ENCODE measurements at regions not wholly inside any gene's neighbourhood (a gene's known extent, or its start where the extent isn't known, plus 50 kb on each side); places are given as distances from the start of the nearest gene placed in this dataset.

DNA sequence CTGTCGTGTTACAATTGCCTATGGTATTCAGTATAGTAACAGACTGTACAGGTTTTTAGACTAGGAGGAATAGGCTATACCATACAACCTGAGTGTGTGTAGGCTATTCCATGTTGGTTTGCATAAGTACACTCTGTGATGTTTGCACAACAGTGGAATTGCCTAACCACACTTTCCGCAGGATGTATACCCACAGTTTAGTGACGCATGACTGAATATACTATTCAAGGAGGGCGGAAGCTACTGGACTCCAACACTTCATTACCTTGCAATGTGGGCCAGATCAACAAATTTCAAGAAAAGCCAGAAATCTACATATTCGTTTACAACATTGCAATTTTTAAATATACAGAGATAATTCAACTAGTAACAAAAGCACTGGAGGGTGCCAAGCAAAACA, 317.2 kb downstream of the PDGFC start:
- no peak for DNase-seq (ENCODE audit: low read depth in 2 of 2)

DNA sequence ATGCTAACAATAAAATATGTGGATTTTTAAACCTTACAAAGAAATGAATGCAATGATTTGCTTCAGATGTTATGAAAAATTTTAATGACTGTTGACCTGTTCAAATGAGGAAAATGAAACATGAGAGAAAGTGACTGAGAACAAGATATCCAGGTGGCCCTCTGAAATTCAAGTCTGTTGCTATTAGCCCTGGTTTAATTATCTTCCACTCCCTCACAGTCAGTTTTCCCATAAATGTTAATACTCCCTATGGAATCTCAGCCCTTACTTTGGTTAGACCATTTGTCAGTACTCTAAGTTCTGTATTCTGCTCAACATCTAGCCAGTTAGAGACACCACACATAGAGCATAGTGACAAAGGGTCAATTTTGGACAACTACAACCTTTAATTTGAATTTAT, 327.8 kb downstream of the PDGFC start:
- no peak for DNase-seq (ENCODE audit: low read depth in 2 of 2)

DNA sequence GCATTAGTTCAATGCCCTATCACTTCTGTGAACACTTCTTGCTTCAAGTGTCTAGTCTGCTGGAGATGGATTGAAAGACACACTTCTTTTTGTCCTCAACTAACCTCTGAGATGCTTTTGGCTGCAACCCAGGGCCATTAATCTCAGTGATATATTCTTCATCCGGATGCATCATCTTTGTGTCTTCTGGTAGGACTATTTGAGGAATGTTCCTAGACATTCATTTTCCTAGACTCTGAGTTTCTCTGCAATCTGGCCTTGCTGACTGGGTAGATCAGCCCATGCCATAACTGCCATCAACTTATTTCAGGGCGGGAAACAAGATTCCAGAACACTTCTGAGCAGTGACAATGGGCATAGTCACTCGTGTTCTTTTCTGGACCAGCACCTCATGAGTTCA, 329.4 kb downstream of the PDGFC start:
- DNase-seq (ENCODE audit: low read depth in 2 of 2), result no peak

DNA sequence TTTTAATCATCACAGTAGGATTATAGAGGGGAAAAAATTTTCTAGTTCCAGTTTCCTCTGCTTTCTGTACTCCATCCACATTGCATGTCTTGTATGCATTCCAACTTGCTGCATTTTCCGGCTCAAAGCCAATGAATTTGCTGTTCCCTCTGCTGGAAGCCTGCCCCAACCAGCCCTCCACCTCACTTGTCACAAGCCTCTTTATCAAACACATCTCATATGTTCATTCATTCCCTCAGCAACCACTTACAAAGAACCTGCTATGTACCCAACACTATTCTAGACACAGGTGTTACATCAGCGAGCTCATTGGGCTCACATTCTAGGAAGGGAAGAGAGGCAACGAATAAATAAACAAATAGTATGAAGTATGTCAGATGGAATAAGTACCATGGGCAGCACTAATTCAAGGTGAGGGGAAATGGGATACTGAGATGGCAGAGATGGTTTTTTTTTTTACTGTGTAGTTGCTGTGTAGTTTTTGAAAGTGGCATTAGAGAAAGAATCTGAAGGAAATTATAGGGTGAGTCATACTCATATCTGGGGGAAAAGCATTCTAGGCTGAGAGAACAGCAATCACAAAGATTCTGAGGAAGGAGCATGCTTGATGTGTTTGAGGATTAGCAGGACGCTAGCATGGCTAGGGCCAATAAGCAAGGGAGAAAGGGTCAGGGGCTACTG, 332.5 kb downstream of the PDGFC start:
- DNase-seq (ENCODE audit: low read depth in 2 of 2), result no peak

DNA sequence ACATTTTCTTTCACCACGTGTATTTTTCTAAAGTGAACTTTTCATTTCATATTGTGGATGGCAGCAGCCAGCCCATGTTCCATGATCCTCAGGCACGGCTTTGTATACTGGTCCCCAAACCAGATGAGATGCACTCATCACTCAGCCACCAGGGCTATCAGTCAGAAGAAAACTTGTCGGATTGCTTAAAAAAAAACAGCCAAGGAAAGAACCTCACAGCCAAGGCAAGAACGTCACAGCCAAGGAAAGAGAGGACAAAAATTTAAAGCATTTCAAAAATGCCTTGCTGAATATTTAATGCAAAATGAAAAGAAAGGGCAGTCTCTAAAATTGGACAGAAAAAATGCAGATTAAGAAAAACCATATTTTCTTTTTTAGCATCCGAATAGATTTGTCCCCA, 333.3 kb downstream of the PDGFC start:
- no peak for DNase-seq (ENCODE audit: low read depth in 2 of 2)

DNA sequence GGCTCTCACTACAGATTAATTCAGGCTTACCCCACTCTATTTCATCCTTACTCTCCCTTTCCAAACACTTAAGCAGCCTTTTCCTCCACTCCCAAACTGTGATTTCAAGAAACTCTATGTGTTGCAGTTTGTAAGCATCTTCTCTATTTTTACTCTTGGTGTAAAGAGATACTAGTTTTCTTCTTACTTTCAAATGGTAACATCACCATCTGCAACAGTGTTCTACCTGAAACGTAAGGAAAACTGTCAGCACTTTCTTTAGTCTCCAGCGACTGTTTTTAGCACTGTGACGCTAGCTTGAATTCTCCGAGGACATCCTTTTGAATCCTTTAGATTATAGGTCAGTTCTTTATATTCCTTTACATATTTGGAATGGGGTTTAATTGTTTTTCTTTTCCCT, 335.2 kb downstream of the PDGFC start:
- DNase-seq (ENCODE audit: low read depth in 2 of 2), result no peak

DNA sequence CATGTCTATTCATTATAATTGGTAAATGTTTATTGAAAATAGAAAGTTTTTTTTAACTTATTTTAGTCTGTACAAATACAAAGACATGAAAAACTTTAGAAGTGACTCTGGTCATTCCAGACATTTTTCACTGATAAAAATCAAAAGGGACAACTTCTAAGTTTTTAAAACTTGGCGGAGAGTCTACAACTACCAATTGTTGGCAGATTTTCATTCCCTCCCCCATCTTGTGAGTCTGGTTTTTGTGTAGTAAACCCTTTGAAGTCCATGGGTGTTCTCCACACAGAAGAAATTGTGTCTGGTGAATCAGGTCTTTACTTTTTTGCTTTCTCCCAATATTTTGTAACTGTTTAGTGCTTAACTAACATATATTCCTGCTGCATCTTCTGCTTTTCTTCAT, 336.5 kb downstream of the PDGFC start:
- no peak for DNase-seq (ENCODE audit: low read depth in 2 of 2)

DNA sequence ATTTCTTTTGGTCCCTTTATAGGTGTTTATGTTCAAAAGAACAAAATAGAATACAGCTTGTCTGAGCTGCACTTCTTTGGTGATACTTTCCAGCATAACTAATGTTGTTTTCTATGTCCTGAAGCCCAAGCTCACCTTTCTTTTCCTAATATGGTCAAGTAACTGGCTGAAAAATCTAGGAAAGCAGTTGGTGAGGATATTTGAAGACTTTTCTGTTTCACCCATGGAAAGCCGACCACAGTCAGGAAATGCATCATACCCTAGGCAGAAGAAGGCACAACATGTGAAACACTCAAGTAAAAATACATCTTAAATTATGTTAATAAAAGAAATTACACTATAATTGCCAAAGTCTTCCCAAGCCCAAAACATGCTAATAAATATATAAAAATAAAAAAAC, 337.0 kb downstream of the PDGFC start:
- no peak for DNase-seq (ENCODE audit: low read depth in 2 of 2)

DNA sequence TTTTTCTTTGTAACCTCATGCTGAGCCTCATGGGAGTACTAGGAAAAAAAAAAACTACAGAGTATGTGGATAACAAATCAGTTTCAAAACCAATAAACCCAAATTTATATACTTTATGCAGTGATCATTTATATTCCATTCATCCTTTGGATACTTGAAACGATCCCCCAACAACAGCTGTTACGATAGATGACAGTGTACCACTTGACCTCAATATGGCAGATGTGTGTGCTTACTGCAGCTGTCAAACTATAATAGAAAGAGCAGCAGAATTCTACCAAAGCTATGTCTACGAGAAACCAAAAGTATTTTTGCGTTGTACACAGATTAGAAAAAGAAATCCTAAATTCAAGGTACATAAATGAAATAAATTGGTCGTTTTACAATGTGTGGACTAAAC, 337.8 kb downstream of the PDGFC start:
- no peak for DNase-seq (ENCODE audit: low read depth in 2 of 2)

DNA sequence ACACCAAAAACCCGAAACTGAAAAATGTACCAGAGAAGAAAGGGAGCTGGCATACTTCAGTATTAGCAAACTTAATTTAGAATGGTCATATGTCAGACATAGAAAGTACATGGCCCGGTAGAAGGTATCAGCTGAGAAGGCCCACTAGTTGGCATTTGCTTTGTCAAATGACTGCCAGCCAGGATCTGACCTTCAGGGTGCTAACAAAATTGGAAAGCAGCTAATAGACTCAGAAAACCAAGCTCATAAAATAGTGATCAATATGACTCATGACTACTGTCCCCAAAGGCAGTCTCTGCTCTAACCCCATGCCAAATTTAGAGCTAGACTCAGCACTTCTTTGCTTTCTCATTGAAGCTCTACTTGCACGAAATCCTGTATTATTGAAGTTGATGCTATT, 342.7 kb downstream of the PDGFC start:
- no peak for DNase-seq (ENCODE audit: low read depth in 2 of 2)

DNA sequence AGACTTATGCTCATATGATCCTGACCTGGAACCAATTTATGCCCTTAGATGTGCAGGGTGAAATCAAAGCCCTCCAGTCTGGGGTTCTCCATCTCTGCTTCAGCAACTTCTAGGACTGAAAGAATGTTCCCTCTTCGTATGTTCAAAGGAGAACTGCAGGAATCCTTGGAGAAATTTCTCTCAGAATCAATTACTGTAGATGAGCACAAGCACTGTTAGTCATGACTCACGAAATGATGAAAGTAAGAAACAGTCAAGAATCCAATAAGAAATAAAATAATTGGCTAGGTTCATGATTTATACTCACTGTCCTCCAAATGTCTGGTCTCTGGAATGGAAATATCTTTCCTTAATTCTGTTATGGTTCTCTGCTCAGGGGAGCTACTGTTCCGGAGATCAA, 348.2 kb downstream of the PDGFC start:
- DNase-seq (ENCODE audit: low read depth in 2 of 2), result no peak

DNA sequence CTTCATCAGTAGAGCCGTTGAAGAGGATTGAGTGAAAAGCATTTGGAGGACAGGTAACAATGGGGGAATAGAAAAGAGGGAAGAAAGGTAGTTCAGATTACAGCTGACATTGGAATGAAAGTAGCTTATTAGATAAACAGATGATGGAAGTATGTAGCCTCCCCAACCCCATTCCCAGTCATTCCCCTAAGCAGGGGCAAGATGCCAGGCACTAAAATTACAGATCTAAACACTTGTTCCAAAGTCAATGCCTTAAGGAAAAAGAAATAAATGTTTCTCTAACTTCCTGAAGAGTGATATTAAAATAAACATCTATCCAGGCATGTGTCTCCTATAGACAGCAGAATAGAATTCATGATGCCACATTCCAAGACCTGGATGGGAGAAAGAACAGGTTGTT, 350.8 kb downstream of the PDGFC start:
- DNase-seq (ENCODE audit: low read depth in 2 of 2), result no peak

DNA sequence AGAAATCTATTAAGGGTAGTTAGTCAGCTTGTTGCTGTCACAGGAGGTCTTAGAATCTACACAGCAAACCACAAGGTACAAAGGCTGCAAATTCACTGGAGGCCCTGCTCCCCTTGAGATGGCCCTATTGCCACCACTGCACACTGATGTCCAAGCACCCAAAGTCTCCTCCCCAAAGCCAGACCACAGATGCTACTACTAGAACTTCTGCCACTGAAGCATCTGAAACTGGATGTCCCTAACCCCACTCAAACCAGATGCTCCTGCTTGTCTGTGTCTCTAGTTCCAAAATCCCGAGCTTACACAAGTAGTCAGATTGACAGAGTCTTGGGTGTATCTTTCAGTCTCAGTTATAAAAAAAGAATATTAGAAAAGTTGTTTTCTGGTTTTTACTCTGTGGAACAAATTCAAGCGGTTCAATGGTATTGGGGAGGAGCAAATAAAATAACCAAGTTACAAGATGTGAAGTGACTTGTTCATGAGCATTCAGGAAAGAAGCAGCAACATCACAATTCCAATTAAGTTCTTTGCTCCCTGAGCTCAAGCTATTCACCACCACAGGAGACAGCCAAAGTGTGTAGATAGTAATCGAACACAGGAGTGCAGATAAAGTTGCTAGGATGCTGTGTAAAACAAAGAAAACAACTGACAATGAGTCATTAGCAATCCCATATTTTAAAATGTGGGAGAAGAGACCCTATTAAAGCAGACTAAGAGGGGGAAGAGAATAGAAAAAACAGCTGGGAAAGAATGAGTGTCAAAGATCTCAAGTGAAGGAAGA, 352.3 kb downstream of the PDGFC start:
- DNase-seq (ENCODE audit: low read depth in 2 of 2), result no peak

DNA sequence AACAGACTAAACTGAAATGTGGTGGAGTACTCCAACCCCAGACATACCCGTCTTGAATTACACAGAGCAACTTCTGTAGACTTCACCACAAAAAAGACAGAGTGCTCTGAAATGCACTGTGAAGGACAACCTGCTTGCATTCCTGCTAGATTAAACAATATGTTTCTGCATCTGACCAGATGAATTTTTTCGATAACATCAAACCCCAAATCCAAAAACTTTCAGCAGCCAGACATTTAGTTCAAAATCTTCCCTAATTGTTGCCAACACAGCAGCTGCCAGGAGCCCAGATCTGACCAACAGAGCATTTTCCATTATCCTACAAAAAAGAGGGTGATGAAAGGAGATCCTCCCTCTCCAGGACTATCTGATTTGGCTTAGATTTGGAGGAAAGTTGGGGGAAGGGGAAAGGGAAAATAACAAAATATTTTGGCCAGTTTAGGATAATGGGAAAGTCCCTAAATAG, 356.5 kb downstream of the PDGFC start:
- peak; percentile 6 to 30 for DNase-seq (ENCODE audit: low read depth in 2 of 2)

DNA sequence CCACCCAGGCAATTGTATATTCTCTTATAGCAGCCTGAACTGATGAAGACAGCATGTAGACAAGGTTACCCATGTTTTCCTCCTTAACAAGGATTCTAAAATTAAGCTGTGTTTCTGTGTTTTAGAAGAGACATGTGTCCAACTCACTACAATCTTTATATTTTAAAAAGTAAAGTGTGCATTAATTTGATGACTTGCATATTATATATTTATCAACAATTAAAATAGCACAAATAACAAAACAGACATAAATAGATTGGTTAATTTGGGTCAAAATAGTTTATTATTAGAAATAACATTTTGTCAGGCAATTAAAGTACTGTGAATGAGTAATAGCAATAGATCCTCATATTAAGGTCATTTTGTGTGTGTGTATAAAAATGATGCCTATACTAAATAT, 357.1 kb downstream of the PDGFC start:
- no peak for DNase-seq (ENCODE audit: low read depth in 2 of 2)

DNA sequence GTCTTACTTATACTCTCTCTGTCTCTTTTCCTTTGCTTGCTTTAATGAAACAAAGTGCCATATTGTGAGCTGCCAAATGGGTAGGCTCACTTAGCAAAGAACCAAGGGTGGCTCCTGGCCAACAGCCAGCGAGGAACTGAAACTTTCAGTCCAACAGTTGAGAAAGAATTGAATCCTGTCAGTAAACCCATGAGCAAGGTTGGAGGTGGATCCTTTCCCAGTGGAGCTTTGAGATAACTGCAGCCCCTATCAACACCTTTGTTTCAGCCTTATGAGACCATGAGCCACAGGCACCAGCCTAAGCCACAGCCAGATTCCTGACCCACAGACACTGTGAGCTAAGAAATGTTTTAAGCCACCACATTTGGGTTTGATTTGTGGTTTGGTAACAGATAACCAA, 362.2 kb downstream of the PDGFC start:
- no peak for DNase-seq (ENCODE audit: low read depth in 2 of 2)

DNA sequence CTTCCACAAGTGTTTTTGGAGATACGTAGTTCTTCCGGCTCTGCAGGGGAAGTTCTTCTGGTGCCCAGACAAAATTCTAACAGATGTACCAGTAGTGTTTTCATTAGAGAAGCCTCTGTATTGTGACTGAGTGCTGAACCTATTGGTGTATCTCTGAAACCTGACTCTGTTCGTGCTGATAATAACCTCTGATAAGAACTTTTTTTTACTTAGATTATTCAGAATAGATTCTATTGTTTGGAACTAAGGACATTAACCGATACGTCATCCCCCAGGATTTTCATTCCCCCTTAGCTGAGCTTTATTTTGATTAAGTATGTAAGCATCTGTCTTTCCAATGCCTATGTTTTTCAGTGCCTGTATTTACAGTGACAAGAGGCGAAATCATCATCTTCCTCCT, 362.9 kb downstream of the PDGFC start:
- no peak for DNase-seq (ENCODE audit: low read depth in 2 of 2)

DNA sequence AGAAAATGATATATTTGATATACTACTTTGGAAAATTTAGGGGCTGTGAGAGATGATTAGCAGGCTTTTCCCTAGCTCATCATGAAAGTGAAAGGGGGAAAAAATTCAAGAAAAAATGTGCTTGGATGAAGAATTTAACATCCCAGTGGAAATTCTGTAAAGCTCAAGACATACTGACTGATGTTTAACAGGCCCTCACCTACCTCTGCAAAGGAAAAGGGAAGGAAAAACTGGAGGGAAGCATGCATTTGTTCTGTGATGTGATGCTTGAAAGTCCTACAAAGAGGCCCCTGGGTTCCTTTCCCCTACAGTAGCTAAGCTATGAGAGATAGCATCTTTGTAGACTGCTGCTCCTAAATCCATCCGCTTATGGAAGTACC, 364.1 kb downstream of the PDGFC start:
- DNase-seq (ENCODE audit: low read depth in 2 of 2), result no peak

DNA sequence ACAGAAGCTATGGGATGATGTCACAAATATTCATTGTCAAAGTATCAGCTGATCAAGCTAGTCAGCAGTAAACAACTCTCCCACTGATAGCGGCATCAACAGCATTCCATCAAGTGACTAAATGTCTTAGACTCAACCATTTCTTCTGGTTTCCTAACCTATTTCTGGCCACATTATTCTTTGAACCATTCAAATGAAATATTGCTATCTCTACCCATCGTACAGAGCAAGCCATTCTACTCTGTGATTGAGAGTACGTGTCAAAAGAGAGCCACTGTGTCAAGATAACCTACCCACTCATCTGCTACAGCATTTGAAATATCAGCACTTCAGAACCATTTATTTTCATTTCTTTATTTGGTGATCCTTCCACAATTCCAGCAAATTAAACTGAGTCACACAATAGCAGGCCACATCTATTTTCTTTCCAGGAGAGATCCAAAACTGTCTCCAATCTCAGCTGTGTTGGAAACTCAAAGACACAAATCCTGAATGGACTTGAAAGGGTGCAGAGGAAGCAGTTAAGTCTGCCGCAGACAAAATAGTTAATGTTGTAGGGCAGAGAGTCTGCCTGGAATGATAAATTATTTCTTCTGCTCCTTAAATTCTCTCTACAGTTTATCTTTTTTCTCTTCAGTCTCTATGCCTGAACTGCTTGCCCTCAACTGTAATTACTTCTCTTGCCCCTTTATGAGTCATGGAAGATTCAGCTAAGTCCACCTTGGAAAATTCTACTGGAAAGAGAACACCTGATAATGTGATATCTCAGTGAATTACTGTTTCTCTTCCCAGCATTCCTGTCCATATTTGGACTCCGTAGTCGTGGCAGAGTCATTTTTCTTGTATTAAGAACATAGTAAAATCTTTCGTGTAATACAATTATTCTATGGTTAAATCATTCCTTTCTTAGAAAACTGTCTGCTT, 364.8 kb downstream of the PDGFC start:
- no peak for DNase-seq (ENCODE audit: low read depth in 2 of 2)

DNA sequence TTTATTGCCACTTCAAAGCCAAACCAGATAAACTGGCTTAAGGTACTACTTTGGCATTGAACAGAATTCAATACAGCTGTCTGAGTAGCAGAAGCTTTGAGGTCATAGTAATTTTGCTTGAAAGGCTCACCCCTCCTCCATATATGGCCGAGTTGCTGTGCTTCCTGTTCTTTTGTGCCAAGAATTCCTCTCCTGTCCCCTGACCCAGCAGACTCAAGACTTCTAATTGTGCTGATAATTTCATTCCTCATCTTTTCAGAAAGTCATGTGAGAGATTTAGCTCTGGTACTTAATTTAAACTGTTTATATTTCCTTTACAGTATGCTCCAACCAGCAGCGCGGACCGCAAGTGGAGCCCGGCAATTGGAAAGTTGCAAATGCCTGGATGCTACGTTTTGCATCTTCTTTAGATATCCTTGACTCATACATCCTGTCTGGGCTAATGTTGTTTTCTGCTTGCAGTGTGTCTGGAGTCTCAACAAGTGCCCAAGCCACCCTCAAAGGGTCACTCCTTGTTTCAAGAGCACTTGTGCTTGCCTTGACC, 373.4 kb downstream of the PDGFC start:
- DNase-seq (ENCODE audit: low read depth in 2 of 2), result peak in 1 of 2 donors; percentile 77

DNA sequence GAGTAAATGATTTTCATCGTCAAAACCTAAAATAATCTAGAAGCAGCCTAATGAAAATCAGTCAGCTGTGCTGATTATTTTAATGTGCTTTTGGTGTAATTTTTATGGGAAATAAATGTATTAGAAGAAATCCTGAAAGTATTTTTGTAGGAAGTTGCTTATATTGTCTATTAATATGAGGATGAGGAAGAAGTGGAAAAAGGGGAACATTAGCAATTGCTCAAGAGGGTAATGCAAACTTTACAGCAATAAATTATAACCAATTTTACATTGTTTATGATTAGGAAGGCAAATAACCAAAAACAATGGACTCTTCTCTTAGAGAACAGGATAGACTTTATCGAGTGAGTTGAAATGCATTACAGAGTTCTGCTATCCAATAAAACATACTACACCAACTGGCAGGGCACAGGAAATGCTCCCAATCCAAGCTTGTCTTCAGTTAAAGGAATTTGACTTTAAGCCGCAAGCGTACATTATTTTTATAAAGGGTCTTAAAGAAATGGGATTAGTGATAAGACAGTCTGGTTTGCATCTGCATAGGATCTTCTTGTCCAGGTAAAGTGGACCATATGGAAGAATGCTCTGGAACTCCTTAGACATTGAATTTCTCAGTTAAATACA, 374.8 kb downstream of the PDGFC start:
- no peak for DNase-seq (ENCODE audit: low read depth in 2 of 2)

DNA sequence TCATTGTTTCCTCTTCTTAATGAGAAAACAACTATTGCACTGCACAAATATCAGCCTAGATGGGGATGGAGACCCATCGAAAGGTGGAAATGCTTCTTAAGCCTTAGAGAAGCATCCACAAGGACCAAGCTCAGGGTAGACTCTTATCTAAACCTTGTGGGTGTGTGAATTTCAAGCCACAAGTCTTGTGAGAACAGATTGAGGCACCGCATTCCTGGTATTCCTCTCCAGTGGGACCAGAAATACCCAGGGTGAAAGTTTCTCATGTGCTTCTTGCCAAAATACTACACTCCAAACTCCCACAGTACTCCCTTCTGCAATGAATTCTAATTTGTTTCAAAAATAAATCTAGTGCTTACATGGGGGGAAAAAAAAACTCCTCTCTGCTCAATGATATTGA, 375.6 kb downstream of the PDGFC start:
- no peak for DNase-seq (ENCODE audit: low read depth in 2 of 2)

Measured in dermis microvascular lymphatic vessel endothelial cell (primary cell).